ENCODE measurements at regions not wholly inside any gene's neighbourhood (a gene's known extent, or its start where the extent isn't known, plus 50 kb on each side); places are given as distances from the start of the nearest gene placed in this dataset.
"Not testable (repeated sequence)": the region's sequence is repeated elsewhere in the genome, so short reads cannot be mapped to it uniquely, and the experiment has no call there.

DNA sequence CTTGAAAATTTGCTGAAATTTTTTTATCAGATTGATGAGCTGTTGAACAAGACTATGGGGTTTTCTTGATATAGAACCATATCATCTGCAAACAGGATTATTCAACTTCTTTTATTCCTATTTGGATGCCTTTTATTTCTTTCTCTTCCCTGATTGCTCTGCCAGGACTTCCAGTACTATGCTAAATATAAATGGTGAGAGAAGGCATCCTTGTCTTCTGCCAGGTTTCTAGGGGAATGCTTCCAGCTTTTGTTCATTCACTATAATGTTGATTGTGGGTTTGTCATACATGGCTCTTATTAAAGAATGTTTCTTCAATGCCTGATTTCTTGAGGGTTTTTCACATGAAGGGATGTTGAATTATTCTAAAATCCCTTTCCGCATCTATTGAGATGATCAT lies 1139.5 kb downstream of the FAM133A start:
- no peak for DNase-seq (ENCODE audit: low read depth in 2 of 3, low spot score in 2 of 3)

DNA sequence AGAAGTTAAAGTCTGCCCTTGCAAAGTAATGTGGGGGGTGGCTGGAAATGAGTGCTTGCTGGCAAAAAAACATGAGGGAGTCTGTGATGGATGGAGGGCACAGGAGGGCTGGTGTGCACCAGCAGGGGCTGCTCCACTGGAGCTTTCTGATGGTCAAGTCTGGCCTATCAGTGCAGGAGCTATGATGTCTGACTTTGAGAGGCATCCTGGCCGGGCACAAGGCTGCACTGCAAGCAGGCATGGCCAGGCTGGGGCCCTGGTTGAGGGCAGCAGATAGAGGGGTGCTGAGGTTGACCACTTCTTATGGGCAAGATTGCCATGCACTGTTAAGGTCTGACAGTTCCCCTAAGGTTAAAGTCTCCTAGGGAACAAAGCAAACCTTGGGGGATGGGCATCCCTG lies 1140.2 kb downstream of the FAM133A start:
- no peak for DNase-seq (ENCODE audit: low read depth in 2 of 3, low spot score in 2 of 3)

DNA sequence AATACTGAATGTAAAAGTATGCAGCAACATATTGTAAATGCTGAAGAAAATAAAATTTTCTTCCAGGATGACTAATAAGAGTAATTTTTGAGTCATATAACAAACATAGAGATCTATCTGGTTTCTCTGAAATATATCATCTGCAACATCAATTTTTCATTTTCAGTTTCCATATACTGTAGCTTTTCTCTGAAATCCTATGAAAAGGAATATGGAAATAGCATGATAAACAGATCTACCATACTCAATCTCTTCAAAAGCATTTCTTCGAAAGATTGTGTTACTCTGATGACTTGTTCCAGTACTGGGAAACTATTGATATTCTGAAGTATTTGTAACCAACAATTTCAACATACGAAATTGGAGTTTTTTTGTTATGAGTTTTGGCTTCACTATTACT lies 1156.7 kb downstream of the FAM133A start:
- DNase-seq (ENCODE audit: low read depth in 2 of 3, low spot score in 2 of 3), result no peak

DNA sequence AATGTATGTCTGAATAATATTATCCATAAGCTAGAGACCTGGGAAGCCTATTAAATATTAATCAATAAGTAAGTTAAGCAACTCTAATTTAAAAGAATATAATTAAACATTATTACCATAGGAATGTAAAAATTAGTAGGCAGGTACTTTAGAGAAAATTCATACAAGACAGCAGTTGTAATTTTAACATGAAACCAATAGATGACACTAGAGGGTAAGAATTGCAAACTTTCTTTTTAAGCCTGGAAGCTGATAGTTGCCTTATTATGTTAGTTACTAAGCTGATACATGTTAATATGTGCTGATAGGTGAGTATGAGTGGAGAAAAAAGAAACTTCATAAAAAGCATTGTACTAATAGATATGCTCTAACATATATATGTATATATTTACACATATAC lies 1157.4 kb downstream of the FAM133A start:
- peak in 1 of 3 donors; percentile 0 for DNase-seq (ENCODE audit: low read depth in 2 of 3, low spot score in 2 of 3)

DNA sequence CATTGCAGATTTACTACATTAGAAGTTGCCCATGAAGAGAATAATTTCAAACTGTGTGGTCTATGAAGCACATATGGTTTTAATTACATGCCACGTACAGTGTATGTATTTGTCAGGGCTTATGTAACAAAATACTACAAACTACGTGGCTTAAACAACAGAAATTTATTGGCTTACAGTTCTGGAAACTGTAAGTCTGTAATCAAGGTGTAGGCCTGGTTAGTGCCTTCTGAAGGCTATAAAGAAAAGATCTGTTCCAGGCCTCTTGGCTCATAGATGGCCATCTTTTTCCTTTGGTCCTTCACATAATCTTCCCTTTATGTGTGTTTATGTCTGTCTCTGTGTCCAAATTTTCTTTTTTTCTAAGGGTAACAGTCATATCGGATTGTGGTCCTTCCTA lies 1160.2 kb downstream of the FAM133A start:
- DNase-seq (ENCODE audit: low read depth in 2 of 3, low spot score in 2 of 3), result no peak

DNA sequence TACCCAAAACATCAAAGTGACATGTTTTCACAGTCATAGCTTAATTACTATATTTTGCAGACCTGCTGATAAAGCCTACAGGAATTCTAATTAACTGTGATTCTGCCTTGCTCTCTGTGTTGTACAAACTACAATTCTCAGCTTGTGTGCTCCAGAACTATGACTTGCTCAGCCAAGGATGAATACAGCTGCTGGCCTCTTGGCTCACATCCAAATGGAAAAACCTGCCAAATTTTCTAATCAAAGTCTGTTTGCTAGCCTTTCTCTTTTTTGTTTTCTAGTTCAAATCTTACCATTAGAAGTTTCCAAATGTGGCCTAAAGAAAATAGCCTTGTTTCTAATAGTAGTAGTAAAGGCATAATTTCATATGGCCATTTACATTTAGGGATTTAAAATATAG lies 1176.8 kb downstream of the FAM133A start:
- no peak for DNase-seq (ENCODE audit: low read depth in 2 of 3, low spot score in 2 of 3)

DNA sequence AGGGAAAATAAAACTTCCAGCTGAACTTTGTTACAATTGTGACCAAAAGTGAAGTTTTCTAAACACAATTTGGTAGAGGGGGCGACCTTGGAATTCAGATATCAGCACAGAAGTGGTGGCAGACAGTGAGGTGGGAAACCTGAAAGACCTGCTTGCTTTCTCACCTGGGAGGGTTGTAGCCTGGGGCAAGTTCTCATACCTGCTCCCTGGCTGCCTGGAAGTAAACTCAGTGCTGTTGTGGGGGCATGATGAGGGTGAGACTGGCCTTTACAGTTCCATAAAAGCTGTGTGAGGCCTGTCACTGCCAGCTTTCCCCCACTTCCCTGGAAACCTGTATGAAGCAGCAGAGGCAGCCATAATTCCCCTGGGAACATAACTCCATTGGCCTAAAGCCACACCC lies 1180.2 kb downstream of the FAM133A start:
- no peak for DNase-seq (ENCODE audit: low read depth in 2 of 3, low spot score in 2 of 3)

DNA sequence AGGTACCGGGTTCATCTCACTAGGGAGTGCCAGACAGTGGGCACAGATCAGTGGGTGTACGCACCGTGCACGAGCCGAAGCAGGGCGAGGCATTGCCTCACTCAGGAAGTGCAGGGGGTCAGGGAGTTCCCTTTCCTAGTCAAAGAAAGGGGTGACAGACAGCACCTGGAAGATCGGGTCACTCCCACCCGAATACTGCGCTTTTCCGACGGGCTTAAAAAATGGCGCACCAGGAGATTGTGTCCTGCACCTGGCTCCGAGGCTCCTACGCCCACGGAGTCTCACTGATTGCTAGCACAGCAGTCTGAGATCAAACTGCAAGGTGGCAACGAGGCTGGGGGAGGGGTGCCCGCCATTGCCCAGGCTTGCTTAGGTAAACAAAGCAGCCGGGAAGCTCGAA lies 1188.5 kb downstream of the FAM133A start:
- not testable (repeated sequence) for DNase-seq (ENCODE audit: low read depth in 2 of 3, low spot score in 2 of 3)

DNA sequence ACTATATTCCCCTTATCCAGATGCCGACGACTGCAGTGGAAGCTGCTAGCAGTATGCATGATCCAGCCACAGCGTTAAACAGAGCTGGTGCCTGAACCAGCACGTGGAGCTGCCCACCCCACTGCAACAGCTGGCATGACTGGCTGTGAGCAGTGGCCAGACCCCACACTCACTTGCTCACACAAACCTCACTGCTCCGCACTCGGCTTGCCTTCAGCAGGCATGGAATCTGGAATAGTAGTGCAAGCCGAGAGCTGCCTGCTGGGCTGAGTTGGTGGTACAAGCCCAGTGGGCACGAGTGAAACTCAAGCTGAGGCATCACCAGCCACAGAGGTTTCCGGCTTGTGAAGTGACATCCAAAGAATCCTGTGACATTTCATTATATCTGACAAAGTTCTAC lies 1197.6 kb downstream of the FAM133A start:
- DNase-seq (ENCODE audit: low read depth in 2 of 3, low spot score in 2 of 3), result no peak

DNA sequence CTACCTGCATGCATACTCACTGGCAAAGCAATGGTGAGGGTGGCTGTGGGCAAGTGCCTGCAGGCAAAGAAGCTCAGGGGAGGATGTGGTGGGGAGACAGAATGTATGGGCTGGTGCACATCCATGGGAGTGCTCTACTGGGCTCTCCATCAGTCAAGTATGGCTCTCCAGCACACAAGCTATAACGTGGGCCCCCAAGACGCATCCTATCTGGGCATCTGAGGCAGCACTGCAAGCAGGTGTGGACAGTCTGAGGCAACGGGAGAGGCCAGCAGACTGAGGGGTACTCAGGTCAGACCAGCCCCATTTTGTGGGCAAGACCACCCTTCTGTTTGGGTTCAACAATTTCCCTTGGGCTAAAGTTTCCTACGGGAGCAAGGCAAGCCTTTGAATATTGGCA lies 1227.8 kb downstream of the FAM133A start:
- no peak for DNase-seq (ENCODE audit: low read depth in 2 of 3, low spot score in 2 of 3)

DNA sequence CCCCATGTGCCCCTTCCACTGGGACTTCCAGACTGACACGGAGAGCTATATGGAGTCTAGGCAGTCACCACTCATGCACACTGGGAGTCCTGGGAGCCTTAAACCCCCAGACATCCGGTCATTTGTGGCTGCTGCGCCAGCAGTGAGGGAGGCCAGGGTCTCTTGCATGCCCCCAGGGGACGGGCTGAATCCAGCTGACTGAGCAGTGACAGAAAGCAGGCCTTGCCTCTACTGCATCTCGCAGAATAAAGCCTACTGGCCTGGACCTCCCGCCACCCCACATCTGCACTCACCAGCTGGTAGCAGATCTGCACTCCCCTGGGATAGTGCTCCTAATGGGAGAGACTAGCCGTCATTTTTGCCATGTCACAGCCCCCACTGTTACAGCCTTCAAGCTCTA lies 1234.2 kb downstream of the FAM133A start:
- DNase-seq (ENCODE audit: low read depth in 2 of 3, low spot score in 2 of 3), result no peak

DNA sequence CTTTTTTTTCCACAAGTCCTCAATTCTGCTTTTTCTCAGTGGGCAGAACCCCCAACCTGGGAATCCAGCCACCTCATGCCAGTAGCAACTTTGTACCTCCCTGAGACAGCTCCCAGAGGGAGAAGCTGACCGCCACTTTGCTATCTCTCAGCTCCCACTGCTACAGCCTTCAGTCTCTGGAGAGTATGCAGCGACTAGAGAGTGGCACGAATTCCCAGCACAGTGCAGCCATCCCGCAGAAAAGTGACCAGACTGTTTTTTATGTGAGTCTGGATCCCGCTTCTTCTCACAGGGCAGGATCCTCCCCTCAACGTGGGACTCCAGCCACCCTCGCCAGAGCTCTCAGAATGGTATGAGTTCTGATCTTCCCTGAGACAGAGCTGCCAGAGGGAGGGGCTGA lies 1234.6 kb downstream of the FAM133A start:
- no peak for DNase-seq (ENCODE audit: low read depth in 2 of 3, low spot score in 2 of 3)

DNA sequence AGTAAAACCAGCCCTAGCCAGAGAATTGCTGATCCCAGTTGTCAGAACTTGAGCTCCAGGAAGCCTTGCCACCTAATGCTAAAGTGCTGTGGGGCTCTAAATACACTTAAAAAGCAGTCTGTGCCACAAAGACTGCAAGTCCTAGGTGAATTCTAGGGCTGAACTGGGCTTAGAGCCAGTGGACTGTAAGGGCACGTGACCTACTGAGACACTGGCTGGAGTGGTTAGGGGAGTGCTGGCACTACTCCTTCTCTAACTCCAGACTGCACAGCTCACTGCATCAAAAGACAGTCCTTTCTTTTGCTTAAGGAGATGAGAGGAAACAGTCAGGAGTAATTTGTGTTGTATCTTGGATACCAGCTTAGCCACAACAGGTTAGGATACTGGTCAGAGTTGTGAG lies 1240.2 kb downstream of the FAM133A start:
- DNase-seq (ENCODE audit: low read depth in 2 of 3, low spot score in 2 of 3), result no peak

DNA sequence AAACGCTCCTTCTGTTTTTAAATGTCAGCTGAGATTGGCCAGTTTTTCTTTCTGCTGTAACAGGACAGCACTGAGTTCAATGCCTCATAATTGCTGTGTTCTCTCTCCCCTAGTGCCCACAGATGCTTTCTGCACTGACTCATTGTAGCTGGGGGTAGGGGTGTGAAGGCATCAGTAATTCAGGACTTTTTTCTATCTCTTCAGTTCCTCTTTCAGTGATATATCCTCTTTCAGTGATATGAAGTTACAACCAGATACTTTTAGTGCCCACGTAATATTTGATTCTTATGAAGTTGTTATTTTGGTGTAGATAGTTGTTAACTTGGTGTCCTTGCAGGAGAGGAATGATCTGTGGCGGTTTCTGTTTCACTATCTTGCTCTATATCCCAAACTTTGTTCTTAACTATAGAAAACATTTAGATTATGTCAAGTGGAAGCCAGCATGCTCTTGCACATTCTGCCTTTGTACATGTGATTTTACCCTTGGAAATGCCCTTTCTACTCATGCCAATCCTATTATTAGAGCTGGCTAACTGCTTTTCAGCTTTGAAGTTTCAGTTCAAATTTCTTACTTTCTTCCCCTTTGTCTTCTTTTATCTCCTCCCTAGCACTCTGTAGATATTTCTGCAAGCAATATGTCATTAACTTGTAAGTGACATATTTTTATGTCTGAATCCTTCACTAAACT lies 1258.4 kb downstream of the FAM133A start:
- no peak for DNase-seq (ENCODE audit: low read depth in 2 of 3, low spot score in 2 of 3)

DNA sequence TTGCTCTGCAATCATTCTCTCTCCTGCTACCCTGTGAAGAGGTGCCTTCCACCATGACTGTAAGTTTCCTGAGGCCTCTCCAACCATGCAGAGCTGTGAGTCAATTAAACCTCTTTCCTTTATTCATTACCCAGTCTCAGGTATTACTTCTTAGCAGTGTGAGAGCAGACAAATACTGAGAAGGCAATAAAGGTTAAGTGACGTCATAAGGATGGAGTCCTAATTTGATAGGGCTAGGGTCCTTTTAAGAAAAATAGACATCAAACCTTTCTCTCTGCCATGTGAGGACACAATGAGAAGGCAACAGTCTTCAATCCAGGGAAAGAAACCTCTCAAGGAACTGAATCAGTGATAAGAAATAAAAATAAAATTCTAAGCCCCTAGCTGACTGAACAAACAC lies 1262.7 kb downstream of the FAM133A start:
- DNase-seq (ENCODE audit: low read depth in 2 of 3, low spot score in 2 of 3), result no peak

DNA sequence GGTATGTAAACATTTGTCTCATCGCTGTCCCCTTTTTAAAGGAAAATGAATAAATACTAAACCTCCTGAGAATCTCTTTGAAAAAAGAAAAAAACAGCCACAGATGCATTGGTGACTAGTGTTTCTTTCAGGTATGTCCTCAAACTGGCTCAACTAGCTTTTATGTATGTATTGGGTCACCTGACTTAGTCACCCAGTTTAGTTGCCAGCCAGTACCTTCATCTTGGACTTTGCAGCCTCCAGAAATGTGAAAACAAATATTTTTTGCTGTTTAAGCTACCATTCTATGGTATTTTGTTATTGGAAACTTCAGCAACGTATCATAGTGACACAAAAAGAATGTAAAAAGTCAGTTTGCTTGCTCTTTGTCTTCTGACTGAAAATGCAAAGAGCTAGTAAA lies 1263.5 kb downstream of the FAM133A start:
- no peak for DNase-seq (ENCODE audit: low read depth in 2 of 3, low spot score in 2 of 3)

DNA sequence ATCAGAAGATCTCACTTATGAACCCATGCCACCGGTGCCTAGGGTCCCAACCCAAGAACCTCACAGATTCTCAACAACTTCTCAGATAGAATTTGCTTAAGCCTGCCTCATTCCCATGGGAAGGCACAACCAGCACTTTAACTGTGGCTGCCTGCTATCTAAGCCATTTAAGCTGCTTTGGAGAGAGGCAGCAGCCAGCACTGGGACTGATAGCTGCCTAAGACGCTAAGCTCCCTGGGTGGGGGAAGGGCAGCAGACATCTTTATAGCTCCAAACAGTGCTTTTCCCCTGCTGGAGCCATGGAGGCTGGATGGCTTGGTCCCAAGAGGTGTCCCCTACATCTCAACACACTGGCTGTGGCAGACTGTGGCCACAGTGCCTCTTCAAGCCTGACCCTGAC lies 1268.6 kb downstream of the FAM133A start:
- no peak for DNase-seq (ENCODE audit: low read depth in 2 of 3, low spot score in 2 of 3)

DNA sequence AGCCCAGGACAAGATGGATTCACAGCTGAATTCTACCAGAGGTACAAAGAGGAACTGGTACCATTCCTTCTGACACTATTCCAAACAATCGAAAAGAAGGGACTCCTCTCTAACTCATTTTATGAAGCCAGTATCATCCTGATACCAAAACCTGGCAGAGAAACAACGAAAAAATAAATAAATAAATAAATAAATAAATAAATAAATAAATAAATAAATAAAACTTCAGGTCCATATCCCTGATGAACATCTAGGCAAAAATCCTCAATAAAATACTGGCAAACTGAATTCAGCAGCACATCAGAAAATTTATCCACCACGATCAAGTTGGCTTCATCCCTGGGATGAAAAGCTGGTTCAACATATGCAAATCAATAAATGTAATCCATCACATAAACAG lies 1272.1 kb downstream of the FAM133A start:
- not testable (repeated sequence) for DNase-seq (ENCODE audit: low read depth in 2 of 3, low spot score in 2 of 3)

DNA sequence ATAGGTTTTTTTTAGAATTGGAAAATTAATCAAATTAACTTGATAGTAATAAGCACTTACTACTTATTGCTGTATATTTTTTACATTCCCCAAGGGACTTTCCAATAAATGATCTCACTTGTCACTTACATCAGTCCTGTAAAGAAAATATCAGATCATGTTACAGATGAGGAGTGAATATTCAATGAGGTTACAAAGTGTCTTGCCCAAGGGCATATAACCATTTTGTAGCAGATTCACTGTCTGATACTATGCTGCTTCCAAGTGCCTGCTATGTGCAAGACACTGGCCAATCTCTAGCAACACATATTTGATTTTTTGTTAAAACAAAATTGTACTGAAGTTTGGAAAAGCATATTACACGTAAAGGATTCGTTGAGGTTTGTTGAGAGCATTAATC lies 1287.7 kb downstream of the FAM133A start:
- DNase-seq (ENCODE audit: low read depth in 2 of 3, low spot score in 2 of 3), result no peak

DNA sequence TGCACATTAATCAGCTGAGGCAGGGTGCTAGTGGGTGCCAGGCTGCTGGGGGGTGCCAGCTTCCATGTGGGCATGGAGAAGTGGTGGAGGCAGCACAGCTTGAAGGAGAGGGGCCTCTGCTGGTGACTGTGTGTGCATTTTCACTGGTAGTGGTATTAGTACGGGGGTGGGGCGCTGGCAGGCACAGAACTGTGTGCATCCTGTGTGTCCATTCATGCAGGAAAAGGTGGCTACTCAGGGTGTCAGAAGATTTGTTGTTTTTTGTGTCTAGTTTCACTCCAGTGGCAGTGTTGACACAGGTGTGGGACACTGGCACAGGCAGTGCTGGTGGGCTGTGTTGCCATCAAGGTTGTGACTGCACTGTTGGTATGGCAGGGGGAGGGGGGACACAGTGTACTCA lies 1303.6 kb downstream of the FAM133A start:
- DNase-seq (ENCODE audit: low read depth in 2 of 3, low spot score in 2 of 3), result no peak

DNA sequence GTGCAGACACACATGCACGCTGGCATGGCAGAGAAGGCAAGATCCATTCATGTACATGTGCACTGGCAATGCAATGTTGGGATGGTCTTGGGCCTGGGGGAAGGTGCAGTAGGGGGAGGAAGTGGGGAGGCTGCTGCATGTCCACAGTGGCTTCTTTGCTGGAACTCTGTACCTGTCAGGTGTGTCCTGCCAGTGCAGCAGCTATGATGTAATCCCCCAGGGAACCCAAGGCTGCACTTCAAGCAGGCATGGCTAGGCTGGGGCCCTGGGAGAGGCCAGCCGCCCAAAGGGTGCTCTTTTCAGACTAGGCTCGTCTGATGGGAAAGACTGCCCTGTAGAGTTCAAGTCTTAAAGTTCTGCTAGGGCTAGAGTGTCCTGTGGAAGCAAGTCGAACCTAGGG lies 1304.0 kb downstream of the FAM133A start:
- no peak for DNase-seq (ENCODE audit: low read depth in 2 of 3, low spot score in 2 of 3)
